GM12872 (cell line): ENCODE measurements at regions not wholly inside any gene's neighbourhood (a gene's known extent, or its start where the extent isn't known, plus 50 kb on each side); places are given as distances from the start of the nearest gene placed in this dataset.

ENCODE experiments used
- TF ChIP-seq, protein P1 (sequence below): IDR thresholded peaks from 3 replicates; pipeline ENCODE4 v1.5.1; 2011; ENCODE audit warnings: low read depth, mild to moderate bottlenecking, low read length, moderate library complexity; ENCODE audit not compliant: insufficient read depth

DNA sequence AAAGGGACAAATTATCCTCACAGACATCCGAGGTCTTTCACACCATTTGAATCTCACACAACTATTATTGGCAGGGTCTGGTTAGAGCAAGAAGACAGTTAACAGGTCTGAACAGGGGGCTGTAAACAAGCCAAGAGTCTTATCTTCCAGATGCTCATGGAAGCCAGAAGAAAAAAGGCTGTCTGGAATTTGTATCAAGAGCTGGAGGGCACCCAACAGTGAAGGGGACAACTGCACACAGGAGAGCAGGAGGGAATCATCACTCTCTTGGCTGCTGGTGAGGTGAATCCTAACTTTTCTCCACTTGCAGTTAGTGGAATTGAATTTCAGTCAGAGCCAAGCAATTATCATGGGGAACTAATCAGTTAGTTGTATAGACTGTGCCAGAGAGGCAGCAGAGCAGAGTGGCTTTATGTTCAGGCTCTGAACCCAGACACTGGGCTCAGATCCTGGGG is 880.2 kb upstream of the AUTS2 start:
- TF ChIP-seq, protein P1, sequence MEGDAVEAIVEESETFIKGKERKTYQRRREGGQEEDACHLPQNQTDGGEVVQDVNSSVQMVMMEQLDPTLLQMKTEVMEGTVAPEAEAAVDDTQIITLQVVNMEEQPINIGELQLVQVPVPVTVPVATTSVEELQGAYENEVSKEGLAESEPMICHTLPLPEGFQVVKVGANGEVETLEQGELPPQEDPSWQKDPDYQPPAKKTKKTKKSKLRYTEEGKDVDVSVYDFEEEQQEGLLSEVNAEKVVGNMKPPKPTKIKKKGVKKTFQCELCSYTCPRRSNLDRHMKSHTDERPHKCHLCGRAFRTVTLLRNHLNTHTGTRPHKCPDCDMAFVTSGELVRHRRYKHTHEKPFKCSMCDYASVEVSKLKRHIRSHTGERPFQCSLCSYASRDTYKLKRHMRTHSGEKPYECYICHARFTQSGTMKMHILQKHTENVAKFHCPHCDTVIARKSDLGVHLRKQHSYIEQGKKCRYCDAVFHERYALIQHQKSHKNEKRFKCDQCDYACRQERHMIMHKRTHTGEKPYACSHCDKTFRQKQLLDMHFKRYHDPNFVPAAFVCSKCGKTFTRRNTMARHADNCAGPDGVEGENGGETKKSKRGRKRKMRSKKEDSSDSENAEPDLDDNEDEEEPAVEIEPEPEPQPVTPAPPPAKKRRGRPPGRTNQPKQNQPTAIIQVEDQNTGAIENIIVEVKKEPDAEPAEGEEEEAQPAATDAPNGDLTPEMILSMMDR = no peak

DNA sequence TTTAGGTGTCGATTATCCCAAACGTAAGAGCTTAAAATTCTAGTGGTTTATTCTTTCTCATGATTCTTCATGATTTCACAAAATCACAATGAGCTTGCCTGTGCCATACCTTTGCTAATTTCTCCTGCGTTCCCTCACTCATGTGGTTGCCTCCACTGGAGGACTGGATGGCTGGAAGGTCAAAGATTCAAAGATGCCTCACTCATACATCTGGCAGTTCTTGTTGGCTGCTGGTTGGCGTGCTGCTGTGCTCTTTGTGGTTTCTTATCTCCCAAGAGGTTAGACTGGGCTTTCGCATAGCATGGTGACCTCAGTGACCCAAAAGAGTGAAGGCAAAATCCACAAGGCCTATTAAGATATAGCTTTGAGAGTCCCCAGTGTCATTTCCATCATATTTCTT is 877.6 kb upstream of the AUTS2 start:
- TF ChIP-seq, protein P1 = no peak

DNA sequence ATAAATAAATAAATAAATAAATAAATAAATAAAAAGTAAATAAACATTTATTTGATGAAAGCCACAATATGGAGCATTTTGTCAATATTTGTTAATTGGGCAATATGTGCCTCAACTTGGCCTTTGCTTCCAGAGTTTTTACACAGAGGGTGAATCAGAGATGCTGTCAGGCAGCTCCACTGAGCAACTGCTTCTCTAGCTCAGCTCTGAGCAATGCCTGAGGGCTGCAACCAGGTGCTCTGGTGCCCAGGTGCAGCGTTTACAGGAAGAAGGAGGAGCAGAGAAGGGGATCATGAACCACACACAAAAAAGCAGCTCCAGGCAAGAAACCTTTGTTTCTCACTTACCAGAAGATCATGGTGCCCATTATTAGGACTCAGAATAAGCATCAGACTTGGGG is 876.2 kb upstream of the AUTS2 start:
- TF ChIP-seq, protein P1 = no peak

DNA sequence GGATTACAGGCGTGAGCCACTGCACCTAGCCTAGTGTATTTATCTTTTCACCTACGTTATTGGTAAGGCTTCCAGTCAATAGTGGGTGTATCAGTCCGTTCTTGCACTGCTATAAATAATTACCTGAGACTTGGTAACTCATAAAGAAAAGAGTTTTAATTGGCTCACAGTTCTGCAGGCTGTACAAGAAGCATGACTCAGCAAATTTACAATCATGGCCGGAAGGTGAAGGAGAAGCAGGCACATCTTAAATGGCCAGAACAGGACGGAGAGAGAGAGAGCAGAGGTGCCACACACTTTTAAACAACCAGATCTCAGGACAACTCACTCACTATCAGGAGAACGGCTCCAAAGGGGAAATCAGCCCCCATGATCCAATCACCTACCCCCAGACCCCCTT is 873.3 kb upstream of the AUTS2 start:
- TF ChIP-seq, protein P1 = no peak

DNA sequence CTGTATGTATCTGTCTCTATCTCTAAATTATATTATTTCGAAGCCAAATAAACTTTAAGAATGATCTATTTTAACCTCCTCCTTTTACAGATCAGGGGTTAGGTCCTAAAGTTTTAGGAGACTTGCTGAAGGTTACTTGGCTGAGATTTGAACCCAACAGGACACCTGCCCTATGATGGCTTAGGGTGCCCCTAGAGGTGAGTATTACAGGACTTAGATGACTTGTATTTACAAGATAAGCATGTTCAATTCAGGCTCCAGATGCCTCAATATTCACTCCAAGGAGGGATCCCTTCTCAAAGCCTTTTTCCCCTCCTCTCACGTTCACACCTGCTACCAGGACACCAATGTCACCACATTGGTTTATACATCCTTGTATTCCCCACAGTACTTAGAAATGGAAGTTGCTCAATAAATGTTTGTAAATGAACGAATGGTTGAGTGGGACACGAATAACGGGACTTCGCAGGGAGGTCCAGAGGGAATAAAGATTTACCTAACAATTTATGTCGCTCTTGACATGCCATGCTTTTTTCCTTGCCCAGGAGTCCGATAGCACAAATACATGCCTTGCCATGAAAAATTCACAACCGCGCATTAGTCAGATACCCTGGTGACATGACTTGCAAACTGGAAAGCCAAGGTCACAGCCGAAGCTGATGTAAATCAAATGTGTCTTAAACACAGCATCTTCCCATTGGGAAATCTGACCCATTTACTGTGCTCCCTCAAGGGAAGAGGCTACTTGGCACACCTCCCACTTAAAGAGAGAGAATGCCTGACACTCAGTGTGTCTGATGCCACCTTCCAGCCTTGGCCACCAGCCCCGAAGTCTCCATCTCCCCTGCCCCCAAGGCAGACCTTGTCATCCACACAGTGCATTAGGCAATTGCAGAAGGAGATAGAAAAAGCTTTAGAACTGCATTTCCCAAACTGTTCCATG is 872.2 kb upstream of the AUTS2 start:
- TF ChIP-seq, protein P1 = no peak

DNA sequence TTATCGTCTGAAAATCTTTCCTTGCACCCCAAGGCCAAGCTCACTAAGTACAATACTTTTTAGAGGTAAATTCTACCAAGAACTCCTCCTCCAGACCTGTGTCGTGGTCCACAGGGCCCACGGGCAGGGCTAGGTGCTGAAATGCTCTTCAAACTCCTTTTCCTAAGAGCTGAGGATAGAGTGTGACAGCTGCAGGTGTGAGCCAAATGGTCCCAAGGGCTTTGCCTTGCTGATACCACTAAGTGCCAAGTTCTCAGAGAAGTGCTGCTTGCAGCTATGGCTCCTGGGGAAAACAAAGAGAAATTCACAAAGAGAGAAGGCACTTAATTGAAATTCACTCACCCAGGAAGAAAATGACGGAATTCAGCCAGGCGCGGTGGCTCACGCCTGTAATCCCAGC is 868.9 kb upstream of the AUTS2 start:
- TF ChIP-seq, protein P1 = no peak

DNA sequence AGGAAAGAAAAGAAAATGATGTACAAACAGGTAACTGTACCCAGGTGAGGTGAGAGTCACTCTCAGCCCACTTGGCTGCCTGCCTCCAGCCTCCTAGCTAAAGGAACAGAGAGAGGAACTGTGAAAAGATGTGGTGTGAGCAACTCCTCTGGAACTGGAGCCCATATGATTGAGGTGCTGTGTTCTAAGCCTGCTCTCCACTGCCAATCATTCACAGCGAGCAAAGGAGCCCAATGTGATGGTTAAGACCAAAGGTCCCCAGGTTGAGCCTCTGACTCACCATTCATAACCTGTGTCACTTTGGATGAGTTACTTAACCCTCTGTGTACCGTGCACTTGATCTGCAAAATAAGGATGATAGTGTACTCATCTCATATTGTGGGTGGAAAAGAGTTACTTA is 868.1 kb upstream of the AUTS2 start:
- TF ChIP-seq, protein P1 = no peak
